ENCODE measurements at regions not wholly inside any gene's neighbourhood (a gene's known extent, or its start where the extent isn't known, plus 50 kb on each side); places are given as distances from the start of the nearest gene placed in this dataset.
"Not testable (repeated sequence)": the region's sequence is repeated elsewhere in the genome, so short reads cannot be mapped to it uniquely, and the experiment has no call there.

- not testable (repeated sequence) for TF ChIP-seq CTCF (IDR thresholded peaks at IDR 0.05; ENCODE audit: low read depth, low read length); POLR2A (IDR thresholded peaks at IDR 0.05; ENCODE audit: extremely low read depth, insufficient read length)
These were observed 124.8 kb downstream of the GOSR1 start for GRCh38 chr17:30601984-30602383.

All from NB4 (cell line).